Suprapubic skin (tissue), 4 donors: ENCODE measurements at regions not wholly inside any gene's neighbourhood (a gene's known extent, or its start where the extent isn't known, plus 50 kb on each side); places are given as distances from the start of the nearest gene placed in this dataset.

Experiments
- DNase-seq, 2 donors: peaks; one replicate each; pipeline ENCODE4 v3.0.0-alpha.2; 2019; ENCODE audit warnings: low spot score in 2 of 2
- H3K27ac ChIP-seq: fragments of 200-600 bp; sonication (generic); one replicate; pipeline ENCODE4 v1.5.1; 2019
- H3K27me3 ChIP-seq: fragments of 200-600 bp; sonication (generic); one replicate; pipeline ENCODE4 v1.5.1; 2019
- H3K36me3 ChIP-seq: fragments of 200-600 bp; sonication (generic); one replicate; pipeline ENCODE4 v1.5.1; 2019
- H3K4me1 ChIP-seq: fragments of 200-600 bp; sonication (generic); one replicate; pipeline ENCODE4 v1.5.1; 2019
- H3K4me3 ChIP-seq: fragments of 200-600 bp; sonication (generic); one replicate; pipeline ENCODE4 v1.5.1; 2019; ENCODE audit warnings: mild to moderate bottlenecking
- H3K9me3 ChIP-seq: fragments of 200-600 bp; sonication (generic); one replicate; pipeline ENCODE4 v1.5.1; 2019
- EP300 ChIP-seq: sonication (generic); formaldehyde crosslinking; IDR thresholded peaks from one replicate; pipeline ENCODE4 v1.6.1; 2017; ENCODE audit warnings: antibody characterized with exemption
- POLR2A ChIP-seq, 2 donors: fragments of 450-650 bp; IDR thresholded peaks; one replicate each; pipeline ENCODE4 v1.6.1; 2017; ENCODE audit warnings: antibody characterized with exemption in 2 of 2, mild to moderate bottlenecking in 2 of 2, moderate library complexity in 2 of 2
- POLR2AphosphoS5 ChIP-seq, 3 donors: sonication (generic); formaldehyde crosslinking; IDR thresholded peaks; one replicate each; pipeline ENCODE4 v1.6.1; 2017; ENCODE audit warnings: antibody characterized with exemption in 3 of 3
- WGBS: methylation state at CpG from one replicate; pipeline ENCODE4 v1.1.5; 2018; 5-methylcytosine and 5-hydroxymethylcytosine counted together
- TF ChIP-seq, protein P1 (sequence below), 2 donors: fragments of 200-600 bp in 1 of 2; fragments of 450-650 bp in 1 of 2; sonication (generic) in 1 of 2; IDR thresholded peaks; one replicate each; pipeline ENCODE4 v1.5.1; 2016 to 2019; ENCODE audit warnings: antibody characterized with exemption in 2 of 2, mild to moderate bottlenecking in 1 of 2, moderate library complexity in 1 of 2

DNA sequence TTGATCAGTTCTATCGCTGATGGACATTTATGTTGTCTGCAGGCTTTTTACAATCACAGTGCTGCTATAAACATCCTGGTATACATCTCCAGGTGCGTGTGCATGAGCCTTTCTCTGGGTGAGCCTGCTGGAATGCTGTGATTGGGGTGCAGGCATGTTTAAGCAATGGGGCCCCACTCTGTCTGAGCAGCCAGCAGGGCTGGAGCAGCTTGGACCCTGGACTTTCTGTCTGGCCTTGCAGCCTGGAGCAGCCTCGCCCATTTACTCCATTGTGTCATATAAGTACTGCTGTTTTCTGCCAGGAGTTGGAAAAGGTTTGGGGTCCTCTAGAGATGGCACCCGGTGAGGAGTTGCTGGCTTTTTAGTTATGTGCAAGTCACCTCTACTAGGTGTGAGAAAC lies 199.0 kb downstream of the KIF26A start:
- no peak for TF ChIP-seq EP300
- TF ChIP-seq POLR2A (IDR thresholded peaks at IDR 0.05), result no peak
- TF ChIP-seq, protein P1, sequence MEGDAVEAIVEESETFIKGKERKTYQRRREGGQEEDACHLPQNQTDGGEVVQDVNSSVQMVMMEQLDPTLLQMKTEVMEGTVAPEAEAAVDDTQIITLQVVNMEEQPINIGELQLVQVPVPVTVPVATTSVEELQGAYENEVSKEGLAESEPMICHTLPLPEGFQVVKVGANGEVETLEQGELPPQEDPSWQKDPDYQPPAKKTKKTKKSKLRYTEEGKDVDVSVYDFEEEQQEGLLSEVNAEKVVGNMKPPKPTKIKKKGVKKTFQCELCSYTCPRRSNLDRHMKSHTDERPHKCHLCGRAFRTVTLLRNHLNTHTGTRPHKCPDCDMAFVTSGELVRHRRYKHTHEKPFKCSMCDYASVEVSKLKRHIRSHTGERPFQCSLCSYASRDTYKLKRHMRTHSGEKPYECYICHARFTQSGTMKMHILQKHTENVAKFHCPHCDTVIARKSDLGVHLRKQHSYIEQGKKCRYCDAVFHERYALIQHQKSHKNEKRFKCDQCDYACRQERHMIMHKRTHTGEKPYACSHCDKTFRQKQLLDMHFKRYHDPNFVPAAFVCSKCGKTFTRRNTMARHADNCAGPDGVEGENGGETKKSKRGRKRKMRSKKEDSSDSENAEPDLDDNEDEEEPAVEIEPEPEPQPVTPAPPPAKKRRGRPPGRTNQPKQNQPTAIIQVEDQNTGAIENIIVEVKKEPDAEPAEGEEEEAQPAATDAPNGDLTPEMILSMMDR (IDR thresholded peaks at IDR 0.05), result no peak
- TF ChIP-seq POLR2AphosphoS5 (IDR thresholded peaks at IDR 0.05), result no peak
- peak in 1 of 2 donors; percentile 53 for DNase-seq
- no peak overlapping the region for H3K27ac ChIP-seq
- peaks cover 42% of the 10 kb centered on the region for H3K27me3 ChIP-seq
- peaks cover 3% of the 10 kb centered on the region for H3K9me3 ChIP-seq
- H3K4me3 ChIP-seq, result no peak overlapping the region
- peaks cover 3% of the 10 kb centered on the region for H3K4me1 ChIP-seq
- no peaks in the 10 kb centered on the region for H3K36me3 ChIP-seq
- 77% methylated on average over 4 of the region's 4 CpGs for WGBS

DNA sequence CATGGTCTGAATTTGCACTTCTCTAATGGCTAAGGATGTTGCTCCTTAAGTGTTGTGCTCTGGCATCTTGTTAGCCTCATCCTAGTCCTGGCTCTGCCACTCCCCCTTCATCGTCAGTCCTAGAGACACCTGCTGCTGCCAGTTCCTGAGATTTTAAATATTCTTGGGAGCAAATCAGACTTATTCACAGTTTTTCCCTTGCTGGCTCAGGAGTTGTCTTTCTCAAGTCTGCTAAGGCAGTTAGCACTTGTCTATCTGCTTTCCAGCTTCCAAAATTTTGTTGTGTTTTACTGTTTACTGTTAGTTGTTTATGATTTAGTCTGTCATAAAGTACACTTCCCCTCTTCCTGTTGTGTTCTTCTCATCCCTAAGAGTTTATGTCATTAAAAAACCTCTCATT lies 201.0 kb downstream of the KIF26A start:
- 65% methylated on average over 1 of the region's 1 CpG for WGBS
- Histone ChIP-seq H3K9me3 (peaks cover 3% of the 10 kb centered on the region), H3K4me1 (peaks cover 4% of the 10 kb centered on the region), H3K27me3 (peaks cover 50% of the 10 kb centered on the region), H3K36me3 (no peaks in the 10 kb centered on the region), H3K27ac (no peak overlapping the region), H3K4me3 (no peak overlapping the region)
- TF ChIP-seq POLR2AphosphoS5 (IDR thresholded peaks at IDR 0.05) (no peak), EP300 (no peak), POLR2A (IDR thresholded peaks at IDR 0.05) (no peak)
- TF ChIP-seq, protein P1 (IDR thresholded peaks at IDR 0.05), result no peak
- no peak for DNase-seq

DNA sequence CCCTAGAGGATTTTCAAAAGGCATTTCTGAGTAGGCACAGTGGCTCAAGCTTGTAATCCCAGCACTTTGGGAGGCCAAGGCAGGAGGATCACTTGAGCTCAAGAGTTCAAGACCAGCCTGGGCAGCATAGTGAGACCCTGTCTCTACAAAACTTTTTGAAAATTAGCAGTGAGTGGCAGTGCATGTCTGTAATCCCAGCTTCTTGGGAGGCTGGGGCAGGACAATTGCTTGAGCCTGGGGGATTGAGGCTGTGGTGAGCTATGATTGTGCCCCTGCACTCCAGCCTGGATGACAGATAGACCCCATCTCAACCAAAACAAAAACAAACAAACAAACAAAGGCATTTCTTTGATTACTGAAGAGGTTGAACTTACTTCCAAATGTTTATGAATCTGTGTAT lies 201.4 kb downstream of the KIF26A start:
- Histone ChIP-seq H3K36me3 (no peaks in the 10 kb centered on the region), H3K9me3 (peaks cover 3% of the 10 kb centered on the region), H3K27ac (no peak overlapping the region), H3K4me1 (peaks cover 4% of the 10 kb centered on the region), H3K27me3 (peaks cover 50% of the 10 kb centered on the region), H3K4me3 (no peak overlapping the region)
- DNase-seq, result no peak
- TF ChIP-seq POLR2AphosphoS5 (IDR thresholded peaks at IDR 0.05) (no peak), POLR2A (IDR thresholded peaks at IDR 0.05) (no peak), EP300 (no peak)
- TF ChIP-seq, protein P1 (IDR thresholded peaks at IDR 0.05), result no peak

DNA sequence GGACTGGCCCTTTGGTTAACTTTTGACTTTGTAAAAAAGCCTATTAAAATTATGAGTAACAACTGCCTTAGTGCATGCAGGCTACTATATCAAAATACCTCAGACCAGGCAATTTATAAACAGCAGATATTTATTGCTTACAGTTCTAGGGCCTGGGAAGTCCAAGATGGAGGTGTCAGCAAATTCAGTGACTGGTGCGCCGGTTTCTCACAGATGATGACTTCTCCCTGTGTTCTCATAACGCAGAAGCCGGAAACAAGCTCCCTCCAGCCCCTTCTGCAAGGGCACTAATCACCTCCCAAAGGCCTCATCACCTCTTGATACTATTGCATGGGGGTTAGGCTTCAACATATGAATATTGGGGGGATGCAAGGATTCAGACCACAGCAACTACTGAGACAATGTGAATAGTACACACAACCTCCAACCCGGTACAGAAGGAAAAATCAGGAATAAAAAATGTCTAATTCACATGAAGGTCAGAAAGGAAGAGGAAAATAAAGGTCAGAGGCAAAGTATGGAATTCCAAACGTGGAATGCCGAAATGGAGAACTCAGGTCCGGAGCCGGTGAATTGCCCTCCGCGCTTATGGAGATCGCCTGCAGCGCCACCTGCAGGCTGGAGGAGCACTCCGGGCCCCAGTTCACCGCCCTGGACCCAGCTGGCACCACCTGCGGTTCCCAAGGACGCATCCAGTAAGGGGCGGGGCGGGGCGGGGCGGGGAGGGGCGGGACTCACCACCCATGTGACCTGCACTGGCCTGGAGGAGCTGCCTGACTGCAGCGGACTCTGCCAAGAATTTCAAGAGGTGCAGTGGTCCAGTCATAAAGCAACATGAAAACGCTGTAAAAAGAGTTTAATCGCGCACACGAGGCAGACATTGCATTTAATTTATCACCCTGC lies 203.4 kb downstream of the KIF26A start:
- WGBS, result 44% methylated on average over 27 of the region's 27 CpGs
- Histone ChIP-seq H3K4me3 (no peak overlapping the region), H3K9me3 (peaks cover 3% of the 10 kb centered on the region), H3K27ac (no peak overlapping the region), H3K36me3 (no peaks in the 10 kb centered on the region), H3K27me3 (peaks cover 64% of the 10 kb centered on the region), H3K4me1 (peaks cover 4% of the 10 kb centered on the region)
- TF ChIP-seq, protein P1 (IDR thresholded peaks at IDR 0.05), result peak in 1 of 2 donors; percentile 54
- TF ChIP-seq POLR2A (IDR thresholded peaks at IDR 0.05), result no peak
- TF ChIP-seq POLR2AphosphoS5 (IDR thresholded peaks at IDR 0.05), result no peak
- TF ChIP-seq EP300, result no peak
- DNase-seq, result no peak

DNA sequence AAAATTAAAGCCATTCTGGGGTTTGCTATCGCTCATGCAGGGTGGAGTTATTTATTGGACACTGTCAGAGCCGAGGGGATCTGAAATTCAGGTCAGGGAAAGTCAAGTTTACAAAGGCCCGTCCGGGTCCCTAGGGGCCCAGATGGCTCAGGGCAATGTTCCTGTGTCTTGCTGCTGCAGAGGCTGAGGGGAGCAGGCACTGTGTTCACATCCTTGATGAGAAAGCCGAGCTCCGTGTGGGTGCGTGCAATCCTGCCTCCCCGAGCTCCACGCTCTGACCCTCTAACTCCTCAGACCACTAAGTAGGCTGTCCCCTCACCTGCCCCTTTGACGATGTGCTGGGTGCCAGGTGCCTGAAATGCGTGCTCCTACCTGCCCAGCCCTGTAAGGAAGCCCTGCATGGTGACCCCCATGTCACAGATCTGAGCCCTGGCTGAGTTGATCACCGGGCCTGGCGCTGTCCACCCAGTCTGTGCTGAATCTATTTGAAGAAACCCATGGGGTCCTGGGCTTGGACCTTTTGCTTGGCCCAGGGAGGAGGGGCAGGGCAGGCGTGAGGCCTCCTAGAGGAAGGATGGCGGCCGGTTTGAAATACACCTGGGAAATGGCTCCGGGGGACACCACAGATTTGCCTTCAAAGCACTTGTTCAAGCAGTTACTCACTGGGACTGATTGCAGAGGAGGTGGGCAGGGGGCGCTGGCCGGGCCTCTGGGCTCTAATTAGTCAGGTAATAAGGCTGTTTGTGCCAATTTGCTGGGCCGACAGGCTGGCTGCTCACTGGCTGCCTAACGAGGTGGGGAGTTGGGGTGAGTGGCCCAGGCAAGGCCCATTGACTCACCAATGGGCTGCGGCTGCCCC lies 204.3 kb downstream of the KIF26A start:
- no peaks in the 10 kb centered on the region for H3K36me3 ChIP-seq
- H3K4me3 ChIP-seq, result no peak overlapping the region
- peak in 1 of 2 donors; percentile 76 for DNase-seq
- TF ChIP-seq, protein P1 (IDR thresholded peaks at IDR 0.05), result no peak
- TF ChIP-seq POLR2A (IDR thresholded peaks at IDR 0.05), result no peak
- no peak for TF ChIP-seq EP300
- TF ChIP-seq POLR2AphosphoS5 (IDR thresholded peaks at IDR 0.05), result no peak
- 45% methylated on average over 12 of the region's 22 CpGs for WGBS
- H3K4me1 ChIP-seq, result peaks cover 4% of the 10 kb centered on the region
- H3K27ac ChIP-seq, result no peak overlapping the region
- H3K27me3 ChIP-seq, result peaks cover 59% of the 10 kb centered on the region
- H3K9me3 ChIP-seq, result peaks cover 3% of the 10 kb centered on the region
